HG03442 (cell line): ENCODE measurements at regions not wholly inside any gene's neighbourhood (a gene's known extent, or its start where the extent isn't known, plus 50 kb on each side); places are given as distances from the start of the nearest gene placed in this dataset.
"Not testable (repeated sequence)": the region's sequence is repeated elsewhere in the genome, so short reads cannot be mapped to it uniquely, and the experiment has no call there.

Source experiments
- ATAC-seq: cut with Tn5 transposase; IDR thresholded peaks from one replicate; pipeline ENCODE4 v1.9.1; 2021; ENCODE audit warnings: mild to moderate bottlenecking, moderate library complexity; ENCODE audit not compliant: unreplicated experiment

DNA sequence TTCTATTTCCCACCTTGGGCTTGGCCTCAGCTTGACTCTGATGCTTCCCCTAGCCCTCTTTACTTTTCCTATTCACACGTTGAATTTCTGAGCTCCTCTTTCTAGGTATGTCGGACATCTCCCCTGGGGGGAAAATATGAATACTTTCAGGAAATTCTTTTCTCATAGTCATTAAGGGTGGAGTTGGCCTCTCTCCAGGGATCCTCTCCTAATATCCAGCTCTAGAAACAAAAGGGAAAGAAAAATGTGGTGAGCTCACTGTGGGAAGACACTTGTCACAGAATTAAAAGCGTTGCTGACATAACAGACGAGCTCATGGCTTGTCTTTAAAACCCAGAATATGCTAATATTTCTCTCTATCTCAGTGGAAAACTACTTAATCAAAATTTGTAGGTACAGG is 132.7 kb upstream of the MEX3C start:
- no peak for ATAC-seq

DNA sequence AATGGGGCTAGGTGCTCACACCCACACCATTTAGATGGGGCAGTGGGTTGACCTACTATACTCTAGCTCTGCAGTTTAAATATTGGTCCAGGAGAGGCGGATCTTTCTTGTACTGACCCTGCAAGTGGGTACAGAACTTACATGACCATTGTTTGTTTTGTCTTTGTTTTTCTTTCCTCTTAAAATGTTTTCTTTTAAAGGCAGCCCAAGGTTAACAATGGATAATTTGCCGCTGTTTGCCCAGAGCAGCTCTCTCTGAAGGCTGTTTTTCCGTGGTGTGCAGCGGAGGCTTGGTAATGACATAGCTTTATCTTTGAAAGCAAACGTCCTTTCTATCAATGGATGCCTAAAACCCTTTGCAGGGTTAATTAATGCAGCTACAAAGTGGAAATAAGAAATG is 133.3 kb upstream of the MEX3C start:
- no peak for ATAC-seq

DNA sequence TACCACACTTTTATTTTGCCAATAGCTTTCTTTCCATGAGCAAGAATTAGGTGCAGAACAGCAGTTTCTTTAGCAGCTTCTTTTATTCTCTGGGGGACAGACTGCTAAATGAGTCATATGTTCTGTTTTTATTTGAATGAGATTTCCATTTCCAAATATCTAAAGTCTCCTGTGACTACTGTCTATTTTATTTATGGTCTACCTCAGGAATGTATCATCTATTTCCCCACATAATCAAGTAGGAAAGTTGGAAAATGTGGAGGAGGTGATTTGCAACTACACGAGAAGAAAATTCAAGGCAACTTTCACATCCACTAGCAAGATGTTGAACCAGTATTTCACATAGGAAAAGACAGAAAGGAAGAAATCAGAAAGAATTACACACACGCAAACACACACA is 139.9 kb upstream of the MEX3C start:
- no peak for ATAC-seq

DNA sequence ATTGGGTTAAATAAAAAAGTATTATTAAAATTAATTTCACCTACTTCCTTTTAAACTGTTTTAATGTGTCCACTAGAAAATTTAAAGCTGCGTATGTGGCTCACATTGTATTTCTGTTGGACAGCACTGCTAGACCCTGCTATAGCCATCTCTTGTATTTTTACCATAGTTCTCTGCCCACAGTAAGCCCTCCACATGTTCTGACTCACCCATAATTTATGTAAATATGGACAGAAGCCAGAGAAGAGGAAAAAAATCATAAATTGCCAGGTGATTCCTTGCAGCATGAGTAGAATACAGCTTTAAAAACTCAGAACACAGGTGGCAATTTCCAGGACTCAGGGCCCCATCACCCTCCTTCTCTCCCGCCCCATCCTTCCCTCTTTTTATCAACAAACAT is 142.4 kb upstream of the MEX3C start:
- no peak for ATAC-seq

DNA sequence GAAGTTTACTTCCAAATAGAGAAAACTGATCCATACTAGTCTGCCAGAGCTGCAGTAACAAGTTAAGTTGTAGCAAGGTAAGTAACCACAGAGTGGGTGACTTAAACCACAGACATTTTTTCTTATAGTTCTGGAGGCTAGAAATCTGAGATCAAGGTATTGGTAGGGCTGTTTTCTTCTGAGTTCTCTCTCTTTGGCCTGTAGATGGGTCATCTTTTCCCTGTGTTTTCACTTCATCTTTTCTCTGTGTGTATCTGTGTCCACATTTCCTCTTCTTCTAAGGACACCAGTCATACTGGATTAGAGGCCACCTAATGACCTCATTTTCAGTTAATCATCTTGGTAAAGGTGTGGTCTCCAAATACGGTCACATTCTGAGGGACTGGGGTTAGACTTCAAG is 142.9 kb upstream of the MEX3C start:
- ATAC-seq, result no peak

DNA sequence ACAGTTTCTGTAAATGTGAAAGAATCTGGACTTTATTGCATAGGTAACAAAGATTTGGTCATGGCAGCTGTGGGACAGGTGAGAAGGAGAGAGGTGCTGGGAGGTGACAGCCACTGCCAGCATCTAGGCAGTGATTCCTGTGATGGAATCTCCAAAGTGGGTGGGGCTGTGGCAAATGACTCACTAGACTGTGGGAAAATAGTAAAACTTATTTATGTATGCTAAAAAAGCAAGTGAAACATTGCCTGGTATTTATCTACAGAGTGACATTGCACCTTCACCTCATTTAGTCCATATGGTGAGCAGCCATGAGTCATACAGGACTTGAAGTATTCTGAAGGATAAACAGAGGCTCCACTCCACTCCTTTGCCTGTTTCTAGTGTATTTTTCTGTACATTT is 145.3 kb upstream of the MEX3C start:
- no peak for ATAC-seq

DNA sequence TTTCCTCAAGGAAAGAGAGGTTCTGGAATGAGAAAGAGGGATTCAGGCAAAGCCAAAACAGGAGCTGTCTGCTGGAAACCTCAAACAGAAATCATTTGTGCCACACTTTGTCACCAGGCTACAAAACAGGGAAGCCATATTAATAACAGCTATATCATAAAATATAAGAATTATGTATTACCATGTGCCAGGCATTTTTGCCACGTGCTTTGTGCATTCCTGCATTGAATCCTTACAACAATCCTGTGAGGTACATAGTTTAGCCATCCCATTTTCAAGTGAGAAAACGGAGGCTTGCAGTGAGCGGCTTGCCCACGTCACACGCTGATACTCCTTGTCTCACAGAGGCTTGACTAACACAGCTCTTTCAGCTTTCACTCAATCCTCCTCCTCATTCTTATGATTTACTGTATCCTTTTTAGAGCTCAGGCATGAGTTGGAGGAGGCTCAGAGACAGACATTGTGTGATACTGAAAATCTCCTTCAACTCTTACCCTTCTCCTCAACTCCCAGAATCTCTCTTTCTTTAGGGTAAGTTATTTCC is 148.4 kb upstream of the MEX3C start:
- ATAC-seq, result no peak

DNA sequence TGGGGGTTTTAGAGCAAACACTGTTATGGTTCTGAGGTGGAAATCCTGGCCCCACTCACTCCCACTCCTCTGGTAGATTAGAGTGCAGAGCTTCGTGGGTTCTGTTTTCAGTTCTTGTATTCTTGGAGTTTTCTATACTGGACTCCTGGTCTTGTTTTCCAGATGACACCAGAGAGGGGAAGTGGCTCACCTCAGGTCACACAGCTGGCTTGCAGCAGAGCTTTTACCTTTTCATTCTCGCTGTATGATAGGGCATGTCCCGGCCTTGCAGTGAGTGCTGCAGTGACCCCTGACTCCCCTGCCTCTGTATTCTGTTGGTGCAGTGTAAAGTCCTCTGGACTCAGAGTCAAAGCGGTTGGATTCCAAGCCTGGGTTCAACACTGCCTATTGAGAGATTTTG is 148.9 kb upstream of the MEX3C start:
- ATAC-seq, result no peak

DNA sequence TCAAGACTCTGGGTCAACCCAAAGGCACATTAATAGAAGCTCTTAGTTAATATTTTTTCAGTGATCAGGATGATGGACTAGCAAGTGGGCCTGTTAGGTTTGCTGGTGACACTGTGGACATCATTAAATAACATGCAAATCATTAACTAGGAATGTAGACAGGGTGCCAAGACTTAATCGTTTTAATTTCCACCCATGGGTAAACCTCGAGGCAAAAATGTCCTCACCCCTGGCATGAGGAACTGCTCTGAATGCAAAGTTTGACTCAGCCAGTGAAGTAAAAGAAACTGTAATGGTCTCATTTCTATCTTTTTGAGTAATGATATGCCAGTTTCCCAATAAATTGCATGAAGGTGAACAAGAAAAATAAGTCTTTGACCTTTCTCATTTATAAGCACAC is 152.6 kb upstream of the MEX3C start:
- ATAC-seq, result no peak

DNA sequence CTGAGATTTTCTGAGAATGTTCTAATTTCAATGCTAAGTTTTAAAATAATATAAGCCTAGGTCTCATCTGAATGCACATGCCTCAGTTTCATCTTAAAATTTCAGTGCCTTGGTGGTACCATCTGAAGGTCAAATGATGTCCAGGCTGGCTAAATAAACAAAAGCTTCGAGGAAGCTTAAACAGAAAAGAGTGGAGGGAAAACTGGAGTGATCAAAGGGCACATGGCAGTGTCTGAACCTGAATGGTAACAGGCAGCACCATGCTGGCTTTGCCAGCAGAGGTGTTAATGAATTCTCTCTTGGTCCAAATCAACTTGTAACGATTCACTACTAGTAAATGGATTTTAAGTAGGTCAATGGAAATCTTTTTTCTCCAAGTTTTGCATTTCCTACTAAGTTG is 158.4 kb upstream of the MEX3C start:
- no peak for ATAC-seq

DNA sequence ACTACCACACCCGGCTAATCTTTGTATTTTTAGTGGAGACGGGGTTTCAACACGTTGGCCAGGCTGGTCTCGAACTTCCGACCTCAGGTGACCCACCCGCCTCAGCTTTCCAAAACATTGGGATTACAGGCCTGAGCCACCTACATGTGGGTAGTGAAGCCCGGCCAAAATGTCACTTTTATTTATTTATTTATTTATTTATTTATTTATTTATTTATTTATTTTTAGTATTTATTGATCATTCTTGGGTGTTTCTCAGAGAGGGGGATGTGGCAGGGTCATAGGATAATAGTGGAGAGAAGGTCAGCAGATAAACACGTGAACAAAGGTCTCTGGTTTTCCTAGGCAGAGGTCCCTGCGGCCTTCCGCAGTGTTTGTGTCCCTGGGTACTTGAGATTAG is 162.8 kb upstream of the MEX3C start:
- not testable (repeated sequence) for ATAC-seq

DNA sequence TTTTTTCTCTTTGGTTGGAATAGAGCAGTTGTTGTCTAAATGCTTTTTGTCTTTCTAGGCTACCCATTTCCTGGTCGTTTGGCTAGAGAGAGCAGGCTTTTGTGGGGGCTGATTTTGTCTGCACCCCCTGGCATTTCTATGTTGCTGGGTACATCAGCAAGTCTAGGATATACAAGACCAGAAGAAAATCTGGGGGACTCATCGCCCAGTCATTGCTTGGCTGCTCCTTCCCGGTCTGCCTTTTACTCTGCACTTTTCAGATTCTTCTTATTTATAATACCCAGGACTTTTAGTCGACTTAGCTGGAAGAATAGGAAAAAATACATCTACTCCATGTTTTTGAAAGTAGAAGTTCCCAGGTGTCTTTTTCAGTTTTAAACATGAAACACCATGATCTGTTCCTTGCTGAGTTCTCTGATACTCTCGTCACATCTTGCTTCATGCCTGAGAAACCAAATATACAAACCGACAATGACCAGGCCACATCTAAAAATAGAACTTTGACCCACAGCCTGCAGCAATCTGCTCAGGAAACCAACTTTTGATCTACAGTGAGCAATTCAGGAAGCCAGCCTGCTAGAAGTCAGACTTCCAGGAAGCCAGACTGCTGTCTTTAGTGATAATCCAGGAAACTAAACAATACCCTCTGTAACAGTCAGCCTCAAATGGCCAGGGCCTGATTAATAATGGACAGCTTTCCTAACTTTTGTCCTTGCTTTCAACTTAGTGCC is 163.8 kb upstream of the MEX3C start:
- peak; percentile 75 for ATAC-seq

DNA sequence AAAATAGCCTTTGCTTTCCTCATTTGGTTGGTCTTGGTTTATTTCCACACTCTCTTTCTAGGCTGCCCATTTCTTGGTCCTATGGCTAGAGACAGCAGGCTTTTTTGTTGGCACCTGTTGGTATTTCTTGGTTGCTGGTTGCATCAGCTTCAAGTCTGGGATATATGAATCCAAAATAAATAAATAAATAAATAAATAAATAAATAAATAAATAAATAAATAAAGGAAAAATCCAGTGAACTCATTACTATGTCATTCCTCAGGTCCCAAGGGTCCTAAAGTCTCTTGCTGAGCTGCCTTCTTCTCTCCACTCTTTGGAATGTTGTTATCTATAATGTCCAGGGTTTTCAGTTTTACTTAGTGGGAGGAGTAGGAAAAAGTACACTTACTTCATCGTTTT is 165.9 kb upstream of the MEX3C start:
- ATAC-seq, result no peak

DNA sequence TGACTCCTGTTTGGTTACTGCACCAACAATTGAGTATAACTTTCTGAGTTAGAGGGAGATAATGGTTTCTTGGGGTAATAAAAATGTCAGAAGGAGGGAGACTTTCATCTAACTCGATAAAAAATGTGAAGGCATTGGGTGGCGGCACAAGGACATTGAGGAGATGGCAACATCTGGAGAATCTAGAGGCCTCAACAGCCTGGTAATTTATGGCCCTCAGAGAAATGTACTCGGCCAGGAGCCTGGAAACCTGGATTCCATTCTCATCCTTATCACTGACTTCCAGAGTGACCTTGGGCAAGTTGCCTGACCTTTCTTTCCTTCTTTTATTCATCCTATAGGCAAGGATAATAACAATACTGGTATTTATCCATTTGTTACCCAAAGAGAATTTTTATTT is 173.5 kb upstream of the MEX3C start:
- no peak for ATAC-seq

DNA sequence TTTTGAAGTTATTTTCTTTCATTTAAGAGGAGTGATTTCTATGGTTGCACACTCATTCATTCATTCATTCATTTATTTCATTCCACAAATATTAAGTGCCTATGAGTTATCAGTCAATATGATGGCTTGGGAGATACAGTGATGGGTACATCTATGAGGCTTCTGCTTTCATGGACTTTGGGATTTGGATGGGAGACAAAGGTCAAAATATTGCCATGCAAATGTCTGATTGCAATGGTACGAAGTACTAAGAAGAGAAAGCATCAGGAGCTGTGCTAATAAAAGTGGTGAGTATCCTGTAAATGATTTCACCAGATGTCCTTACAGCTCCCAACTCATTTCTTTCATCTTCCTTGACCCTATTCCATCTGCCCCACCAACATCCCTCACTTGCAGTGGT is 174.4 kb upstream of the MEX3C start:
- no peak for ATAC-seq

DNA sequence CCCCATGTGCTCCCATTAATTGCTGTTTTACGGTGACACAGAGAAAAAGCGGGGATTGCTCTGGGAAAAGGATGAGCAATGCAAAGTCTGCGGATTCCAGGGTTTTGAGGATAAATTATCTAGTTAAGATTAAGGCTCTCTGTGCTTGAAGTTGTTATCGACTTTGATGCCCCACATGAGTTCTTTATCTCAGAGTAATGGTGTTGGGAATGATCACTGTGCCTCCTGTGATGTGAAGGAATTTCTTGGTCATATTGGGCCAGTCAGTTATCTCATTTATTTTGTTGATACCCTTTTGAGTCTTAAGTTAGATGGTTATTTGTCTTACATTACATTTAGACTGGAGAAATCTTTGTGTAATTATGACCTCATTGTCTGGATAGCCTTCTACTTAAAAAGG is 184.6 kb upstream of the MEX3C start:
- no peak for ATAC-seq

DNA sequence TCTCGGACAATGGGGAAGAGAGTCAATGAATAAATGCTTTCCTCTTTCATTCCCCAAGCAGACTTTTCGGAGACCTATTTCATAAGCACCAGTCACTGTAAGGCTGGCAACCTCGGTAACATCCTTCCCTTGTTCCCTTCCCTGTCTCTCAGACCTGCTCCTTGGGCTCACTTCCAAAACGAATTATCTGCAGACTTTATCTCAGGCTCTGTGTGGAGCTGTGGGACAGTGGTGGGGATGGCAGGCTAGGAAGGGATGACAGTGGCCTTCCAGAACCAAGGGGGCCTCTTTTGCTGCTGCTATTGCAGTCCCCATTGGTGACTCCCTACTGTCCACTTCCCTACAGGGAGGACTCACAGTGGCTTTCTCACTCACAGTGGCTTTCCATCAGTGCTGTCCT is 185.6 kb upstream of the MEX3C start:
- ATAC-seq, result no peak

DNA sequence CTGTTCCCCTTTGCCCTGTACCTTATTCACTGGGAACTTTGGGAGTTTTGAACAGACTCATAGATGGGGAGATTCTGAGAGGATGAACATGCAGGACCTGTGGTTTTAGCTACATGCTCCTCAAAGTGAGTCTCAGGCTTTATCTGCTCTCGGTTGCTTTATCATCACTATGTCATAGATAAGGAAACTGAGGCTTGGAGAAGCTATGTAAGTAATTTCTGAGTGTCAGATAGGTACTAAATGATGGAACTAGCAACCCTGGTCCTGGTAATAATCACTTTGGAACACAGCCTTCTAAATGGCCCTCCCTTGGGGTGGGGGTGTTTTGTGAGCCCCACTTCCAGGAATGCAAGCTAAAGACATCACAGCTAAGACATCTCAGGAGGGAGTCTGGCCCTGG is 186.2 kb upstream of the MEX3C start:
- ATAC-seq, result no peak

DNA sequence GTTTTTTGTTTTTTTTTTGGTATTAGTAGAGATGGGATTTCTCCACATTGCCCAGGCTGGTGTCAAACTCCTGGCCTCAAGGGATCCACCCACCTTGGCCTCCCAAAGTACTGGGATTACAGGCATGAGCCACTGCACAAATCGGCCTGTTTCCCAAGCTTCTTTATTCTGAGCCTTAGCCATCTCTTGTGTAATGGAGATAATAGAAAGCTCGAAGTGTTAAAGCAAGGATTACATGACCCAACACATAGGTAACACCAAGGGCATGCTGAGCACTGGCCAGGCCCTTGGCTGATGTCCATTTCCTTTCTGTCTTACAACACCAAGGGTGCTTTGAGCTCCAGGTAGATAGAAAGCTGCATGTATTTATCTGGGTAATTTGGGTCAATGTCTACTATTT is 187.8 kb upstream of the MEX3C start:
- no peak for ATAC-seq

DNA sequence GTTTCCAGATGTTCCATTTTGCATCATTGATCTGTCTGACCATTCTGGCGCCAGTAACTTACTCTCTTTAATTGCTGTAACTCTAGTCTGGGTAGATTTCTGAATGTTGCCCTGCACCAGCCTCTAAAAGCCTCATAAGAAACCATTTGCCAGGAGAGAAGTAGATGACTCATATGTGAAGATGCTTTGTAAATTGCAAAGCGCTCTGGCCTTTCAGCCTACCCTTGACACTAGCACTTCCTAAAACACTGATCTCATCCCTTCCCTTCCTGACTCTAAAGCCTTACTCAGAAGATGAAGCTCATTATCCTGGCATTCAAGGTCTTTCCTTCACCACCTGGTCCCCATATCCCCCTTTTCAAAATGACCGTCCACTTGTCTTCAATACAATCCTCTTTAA is 193.2 kb upstream of the MEX3C start:
- ATAC-seq, result no peak

DNA sequence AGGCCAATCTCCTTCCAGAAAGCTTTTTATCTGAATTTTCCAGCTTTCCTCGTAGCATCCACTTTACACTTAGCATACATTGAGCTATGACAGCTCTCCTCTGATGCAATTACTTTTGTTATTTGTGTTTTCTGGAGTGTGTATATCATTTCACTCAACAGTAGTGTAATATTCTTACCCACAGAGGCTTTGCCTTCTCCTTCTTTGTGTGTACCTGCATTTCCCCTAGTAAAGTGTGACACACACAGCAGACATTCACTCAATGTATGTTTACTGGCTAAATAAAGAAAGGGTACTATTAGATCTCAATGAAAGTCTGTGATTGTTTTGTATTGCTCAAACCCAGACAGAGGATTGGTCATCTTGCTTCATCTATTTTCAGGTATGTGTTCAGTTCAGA is 193.7 kb upstream of the MEX3C start:
- ATAC-seq, result no peak

DNA sequence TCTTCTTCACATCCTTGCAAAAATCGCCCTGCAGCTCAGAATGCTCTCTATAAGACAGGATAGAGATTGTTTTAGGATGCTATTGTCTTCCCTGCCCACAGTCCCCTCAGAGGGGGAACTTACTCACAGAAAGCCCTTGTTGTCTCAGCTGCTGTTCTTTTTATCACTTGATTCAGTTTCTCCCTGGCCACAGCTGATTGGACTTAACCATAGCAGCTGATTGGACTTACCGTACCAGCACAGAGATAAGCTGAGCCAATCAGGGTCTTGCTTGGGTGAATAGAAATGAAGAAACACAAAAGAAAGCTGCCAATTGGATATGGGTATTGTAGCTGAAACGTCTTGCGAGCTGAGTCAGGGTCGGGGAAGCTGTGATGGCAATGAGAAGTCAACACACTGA is 194.2 kb upstream of the MEX3C start:
- ATAC-seq, result no peak

DNA sequence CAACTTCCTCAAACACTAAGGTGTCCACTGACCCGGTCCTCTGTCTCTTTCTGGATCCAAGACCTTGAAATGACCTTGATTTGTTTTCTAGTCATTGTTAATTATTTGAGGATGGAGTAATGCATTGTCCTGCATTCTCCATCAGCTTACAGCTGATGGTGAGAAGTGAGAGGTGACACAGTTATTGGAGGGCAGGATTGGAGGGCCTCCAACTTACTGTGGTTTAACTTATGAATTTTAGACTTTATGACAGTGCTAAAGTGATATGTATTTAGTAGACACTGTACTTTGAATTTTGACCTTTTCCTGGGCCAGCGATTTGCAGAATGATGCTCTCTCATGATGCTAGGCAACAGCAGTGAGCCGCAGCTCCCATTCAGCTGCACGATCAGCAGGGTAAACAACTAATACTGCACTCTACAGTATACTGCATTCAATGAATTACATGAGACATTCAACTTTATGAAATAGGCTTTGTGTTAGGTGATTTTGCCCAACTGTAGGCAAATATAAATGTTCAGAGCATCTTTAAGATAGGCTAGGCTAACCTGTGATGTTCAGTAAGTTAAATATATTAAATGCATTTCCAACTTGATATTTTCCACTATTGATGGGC is 200.0 kb upstream of the MEX3C start:
- ATAC-seq, result no peak
